ENCODE measurements at regions not wholly inside any gene's neighbourhood (a gene's known extent, or its start where the extent isn't known, plus 50 kb on each side); places are given as distances from the start of the nearest gene placed in this dataset.

GRCh38 chr7:24216576-24217125, 67.3 kb upstream of the NPY start:
- Histone ChIP-seq H3K27ac (no peak overlapping the region), H3K27me3 (no peaks in the 10 kb centered on the region), H3K4me1 (no peaks in the 10 kb centered on the region), H3K36me3 (no peaks in the 10 kb centered on the region), H3K9me3 (no peaks in the 10 kb centered on the region), H3K4me3 (no peak overlapping the region)
- TF ChIP-seq POLR2A (IDR thresholded peaks at IDR 0.05) (no peak), CTCF (IDR thresholded peaks at IDR 0.05) (no peak)
- DNase-seq, result no peak

- DNase-seq, result no peak
- Histone ChIP-seq H3K4me1 (no peaks in the 10 kb centered on the region), H3K36me3 (no peaks in the 10 kb centered on the region), H3K9me3 (peaks cover 0 to 6% (median 0%) of the 10 kb centered on the region in 4 donors), H3K4me3 (no peak overlapping the region), H3K27ac (no peak overlapping the region), H3K27me3 (no peaks in the 10 kb centered on the region)
- no peak for TF ChIP-seq POLR2A (IDR thresholded peaks at IDR 0.05)
- no peak for TF ChIP-seq CTCF (IDR thresholded peaks at IDR 0.05)
Observed at GRCh38 chr7:24221500-24221899, 62.5 kb upstream of the NPY start.

GRCh38 chr7:24227068-24227467, 56.9 kb upstream of the NPY start:
- H3K4me1 ChIP-seq, result no peaks in the 10 kb centered on the region
- no peak overlapping the region for H3K4me3 ChIP-seq
- no peaks in the 10 kb centered on the region for H3K27me3 ChIP-seq
- H3K27ac ChIP-seq, result no peak overlapping the region
- peaks cover 0 to 6% (median 0%) of the 10 kb centered on the region in 4 donors for H3K9me3 ChIP-seq
- DNase-seq, result no peak
- H3K36me3 ChIP-seq, result no peaks in the 10 kb centered on the region
- TF ChIP-seq POLR2A (IDR thresholded peaks at IDR 0.05), result no peak
- TF ChIP-seq CTCF (IDR thresholded peaks at IDR 0.05), result no peak

GRCh38 chr7:24227603-24228359, 56.2 kb upstream of the NPY start:
- no peak for DNase-seq

GRCh38 chr7:24229481-24230226, 54.3 kb upstream of the NPY start:
- no peaks in the 10 kb centered on the region for H3K27me3 ChIP-seq
- no peak overlapping the region for H3K4me3 ChIP-seq
- H3K36me3 ChIP-seq, result no peaks in the 10 kb centered on the region
- no peak for TF ChIP-seq CTCF (IDR thresholded peaks at IDR 0.05)
- TF ChIP-seq POLR2A (IDR thresholded peaks at IDR 0.05), result no peak
- no peaks in the 10 kb centered on the region for H3K4me1 ChIP-seq
- no peak for DNase-seq
- H3K27ac ChIP-seq, result no peak overlapping the region
- no peaks in the 10 kb centered on the region for H3K9me3 ChIP-seq

More at GRCh38 chr7:24227603-24228359, 56.2 kb upstream of the NPY start:
- no peaks in the 10 kb centered on the region for H3K36me3 ChIP-seq
- H3K4me1 ChIP-seq, result no peaks in the 10 kb centered on the region
- H3K4me3 ChIP-seq, result no peak overlapping the region
- TF ChIP-seq CTCF (IDR thresholded peaks at IDR 0.05) (no peak), POLR2A (IDR thresholded peaks at IDR 0.05) (no peak)
- H3K27ac ChIP-seq, result no peak overlapping the region
- peaks cover 0 to 6% (median 0%) of the 10 kb centered on the region in 4 donors for H3K9me3 ChIP-seq
- H3K27me3 ChIP-seq, result no peaks in the 10 kb centered on the region
